ENCODE measurements at regions not wholly inside any gene's neighbourhood (a gene's known extent, or its start where the extent isn't known, plus 50 kb on each side); places are given as distances from the start of the nearest gene placed in this dataset.
"Not testable (repeated sequence)": the region's sequence is repeated elsewhere in the genome, so short reads cannot be mapped to it uniquely, and the experiment has no call there.

GRCh38 chr7:120163449-120163848 is 109.5 kb upstream of the KCND2 start:
- DNase-seq = no peak

- no peak for DNase-seq
Observed at GRCh38 chr7:120165227-120165626, 107.7 kb upstream of the KCND2 start.

GRCh38 chr7:120168066-120168465 is 104.9 kb upstream of the KCND2 start:
- no peak for DNase-seq

DNA sequence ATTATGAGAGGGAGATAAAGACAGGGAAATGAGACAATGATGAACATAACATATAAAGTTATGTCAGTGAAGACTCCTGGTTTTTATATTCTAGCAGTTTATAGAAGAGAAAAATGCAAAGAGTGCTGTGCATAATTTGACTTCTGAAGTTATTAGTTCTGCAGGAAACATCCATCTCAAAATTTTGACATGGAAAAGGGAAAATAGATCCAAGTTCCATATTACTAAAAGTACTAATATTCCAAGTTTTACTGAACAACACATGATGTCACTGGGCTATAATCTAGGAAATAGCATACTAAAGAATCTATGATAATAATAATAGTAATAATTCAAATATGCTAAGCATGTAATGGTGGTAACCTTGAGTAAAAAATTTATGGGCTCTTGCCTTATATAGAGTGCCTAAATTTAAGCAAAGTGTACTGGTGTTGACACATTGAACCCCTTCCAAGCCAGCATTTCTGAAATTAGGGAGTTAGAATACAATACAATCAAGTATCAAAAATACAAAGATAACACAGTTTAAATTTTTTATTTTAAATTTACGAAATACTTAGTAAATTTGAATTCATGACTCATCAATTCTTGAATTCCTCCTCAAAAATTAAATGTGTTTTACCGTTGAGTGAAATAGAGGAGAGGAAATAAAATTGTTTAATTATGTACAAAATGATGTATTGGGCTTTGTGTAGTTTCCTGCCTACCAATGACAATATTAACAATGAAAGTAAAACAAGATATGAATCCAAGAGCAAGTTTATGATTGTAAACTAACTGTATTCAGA is 102.8 kb upstream of the KCND2 start:
- no peak for DNase-seq

DNA sequence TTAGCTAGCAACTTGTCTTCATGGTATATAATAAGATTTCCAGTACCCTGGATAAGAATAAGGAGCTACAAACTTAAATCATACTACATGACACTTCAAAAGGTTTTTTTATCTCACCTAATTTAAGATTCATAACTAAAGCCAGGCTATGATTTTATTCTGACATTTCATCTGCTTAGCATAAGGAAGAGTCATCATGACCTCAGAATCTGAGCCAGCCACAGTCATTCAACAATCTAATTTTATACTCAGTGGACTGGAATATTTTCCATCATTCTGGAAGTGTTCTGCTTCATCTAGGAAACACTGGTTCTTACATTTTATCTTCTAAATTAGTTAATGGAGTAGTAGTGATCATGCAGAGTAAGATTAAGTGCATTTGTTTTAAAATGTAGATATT is 102.1 kb upstream of the KCND2 start:
- DNase-seq = no peak

DNA sequence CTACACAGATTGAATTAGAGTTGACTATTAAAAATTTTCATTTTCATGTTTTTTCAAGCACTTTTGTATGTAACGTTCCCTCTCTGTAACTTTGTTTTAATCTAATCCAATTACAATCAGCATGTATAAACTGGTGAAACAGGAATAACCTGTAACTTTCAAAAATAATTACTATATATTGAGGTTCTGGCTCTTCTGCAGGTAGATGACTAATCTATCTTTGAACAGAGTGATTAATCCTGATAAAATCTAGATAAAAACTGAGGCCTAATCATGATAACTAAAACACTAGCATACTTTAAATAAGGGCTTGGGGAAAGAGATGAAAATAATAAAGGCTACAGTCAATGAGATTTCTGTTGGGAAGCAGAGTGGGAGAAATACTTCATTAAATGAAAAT is 101.6 kb upstream of the KCND2 start:
- DNase-seq = no peak

- no peak for DNase-seq
Observed at GRCh38 chr7:120180221-120180620, 92.8 kb upstream of the KCND2 start.

- DNase-seq = no peak
Observed at GRCh38 chr7:120181499-120181898, 91.5 kb upstream of the KCND2 start.

GRCh38 chr7:120184866-120185265 is 88.1 kb upstream of the KCND2 start:
- no peak for DNase-seq

GRCh38 chr7:120185940-120186682 is 86.9 kb upstream of the KCND2 start:
- DNase-seq = no peak

GRCh38 chr7:120186688-120187087 is 86.3 kb upstream of the KCND2 start:
- DNase-seq = no peak

- no peak for DNase-seq
Observed at GRCh38 chr7:120189623-120190022, 83.4 kb upstream of the KCND2 start.

GRCh38 chr7:120190109-120190508 is 82.9 kb upstream of the KCND2 start:
- DNase-seq = no peak

DNA sequence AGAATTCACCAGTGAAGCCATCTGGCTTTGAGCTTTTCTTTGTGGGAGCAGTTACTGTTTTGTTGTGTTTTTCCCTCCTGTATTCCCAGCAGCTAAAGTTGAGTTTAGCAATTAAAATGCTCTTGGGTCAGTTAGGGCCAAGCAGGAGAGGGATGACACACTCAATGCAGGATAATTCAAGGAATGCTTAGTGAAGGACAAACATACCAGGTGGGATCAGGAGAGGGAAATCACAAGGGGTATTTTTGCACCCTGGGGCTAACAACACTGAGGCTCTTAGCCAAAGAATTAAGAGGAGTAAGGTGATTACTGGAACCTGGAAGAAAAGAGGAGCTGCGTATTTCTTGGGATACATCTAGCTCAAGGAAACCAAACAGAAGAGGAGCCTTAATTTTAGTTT is 82.4 kb upstream of the KCND2 start:
- no peak for DNase-seq

DNA sequence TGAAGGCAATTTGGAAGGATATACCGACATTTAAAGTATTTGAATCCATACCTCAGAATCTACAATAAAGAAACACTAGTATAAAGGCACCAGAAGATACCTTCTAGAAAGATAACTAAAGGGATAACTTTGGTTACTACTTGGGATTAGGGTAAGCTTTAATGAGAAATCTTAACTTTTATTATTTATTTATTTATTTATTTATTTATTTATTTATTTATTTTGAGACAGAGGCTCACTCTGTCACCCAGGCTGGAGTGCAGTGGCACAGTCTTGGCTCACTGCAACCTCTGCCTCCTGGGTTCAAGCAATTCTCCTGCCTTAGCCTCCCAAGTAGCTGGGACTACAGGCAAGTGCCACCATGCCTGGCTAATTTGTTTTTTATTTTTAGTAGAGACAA is 81.6 kb upstream of the KCND2 start:
- not testable (repeated sequence) for DNase-seq

GRCh38 chr7:120201290-120201689 is 71.7 kb upstream of the KCND2 start:
- no peak for DNase-seq

DNA sequence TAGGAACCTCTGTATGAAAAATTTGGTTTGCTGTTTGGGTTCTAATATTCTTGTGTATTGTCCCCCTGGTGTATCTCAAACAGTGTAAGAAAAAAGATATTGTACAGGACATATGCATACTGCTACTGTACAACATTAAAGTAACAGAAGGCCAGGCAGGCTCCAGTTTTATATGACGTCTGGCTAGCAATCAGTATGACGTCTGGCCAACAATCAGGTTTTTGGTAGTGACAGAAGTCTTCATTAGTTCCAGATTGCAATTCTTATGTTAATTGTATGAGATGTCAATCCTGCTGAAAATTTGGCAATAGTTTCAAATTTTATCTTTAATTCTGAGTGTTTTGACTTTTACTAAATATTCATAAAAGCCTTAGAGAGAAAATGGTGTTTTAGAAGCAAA is 67.9 kb upstream of the KCND2 start:
- DNase-seq = no peak

GRCh38 chr7:120207037-120207436 is 65.9 kb upstream of the KCND2 start:
- no peak for DNase-seq

DNA sequence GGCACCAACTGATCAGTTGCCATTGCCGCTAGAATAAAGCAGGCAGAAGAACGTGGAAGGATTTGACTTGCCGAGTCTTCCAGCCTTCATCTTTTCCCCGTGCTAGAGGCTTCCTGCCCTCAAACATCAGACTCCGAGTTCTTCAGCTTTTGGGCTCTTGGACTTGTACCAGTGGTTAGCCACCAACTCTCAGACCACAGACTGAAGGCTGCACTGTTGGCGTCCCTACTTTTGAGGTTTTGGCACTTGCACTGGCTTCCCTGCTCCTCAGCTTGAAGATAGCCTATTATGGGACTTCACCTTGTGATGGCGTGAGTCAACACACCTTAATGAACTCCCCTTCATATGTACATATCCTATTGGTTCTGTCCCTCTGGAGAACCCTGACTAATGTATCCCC is 57.3 kb upstream of the KCND2 start:
- no peak for DNase-seq

DNA sequence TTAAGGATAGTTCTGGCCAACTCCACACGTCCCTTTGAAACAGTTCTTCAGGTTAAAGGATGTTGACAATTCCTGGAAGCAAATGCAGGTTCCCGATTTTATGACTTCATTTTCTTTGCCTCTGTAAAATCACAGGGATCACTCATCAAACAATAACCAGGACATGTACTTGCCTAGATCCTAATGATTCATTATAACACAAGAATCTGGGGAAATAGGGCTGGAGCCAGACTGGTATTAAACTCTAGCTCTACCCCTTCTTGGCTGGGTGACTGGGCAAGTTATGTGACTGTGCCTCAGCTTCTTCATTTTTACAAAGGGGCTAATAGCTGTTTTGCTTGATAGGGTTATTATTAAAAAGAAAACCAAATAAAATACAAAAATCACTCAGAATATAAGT is 56.0 kb upstream of the KCND2 start:
- DNase-seq = no peak

DNA sequence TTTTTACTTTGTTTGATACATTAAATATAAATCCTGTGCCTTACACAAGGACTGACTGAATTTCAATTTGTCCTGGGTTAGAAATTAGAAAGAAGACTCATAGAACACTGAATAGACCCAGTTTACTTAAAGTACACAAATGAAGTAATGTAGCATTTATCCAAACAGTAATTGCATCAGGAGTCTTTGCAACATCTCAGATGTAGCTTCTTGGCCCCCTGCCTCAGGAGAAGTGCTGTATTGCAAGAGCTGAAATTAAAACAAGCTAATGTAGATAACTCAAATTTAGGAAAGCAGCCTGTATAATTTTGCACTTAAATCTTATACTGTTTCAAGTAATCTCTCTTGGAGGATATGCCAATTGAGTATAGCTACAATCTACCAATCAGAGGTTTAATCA is 54.3 kb upstream of the KCND2 start:
- DNase-seq = no peak

- DNase-seq = no peak
Observed at GRCh38 chr7:120221666-120222065, 51.3 kb upstream of the KCND2 start.
